HepG2 (cell line): ENCODE measurements at regions not wholly inside any gene's neighbourhood (a gene's known extent, or its start where the extent isn't known, plus 50 kb on each side); places are given as distances from the start of the nearest gene placed in this dataset.

Source experiments
- EZH2 ChIP-seq: conservative IDR thresholded peaks from 2 replicates; pipeline ENCODE4 v1.6.1; 2012; ENCODE audit warnings: mild to moderate bottlenecking, low read depth, low read length, moderate library complexity
- KLF9 ChIP-seq: IDR thresholded peaks from 2 replicates; pipeline ENCODE4 v1.6.1; 2016; ENCODE audit warnings: low read depth
- MAFK ChIP-seq, 2 experiments: IDR thresholded peaks in 1 of 2; conservative IDR thresholded peaks in 1 of 2; 2 replicates each; pipeline ENCODE4 v1.6.1; 2011; ENCODE audit warnings: improper control_type of control experiment in 2 of 2, low read length in 2 of 2
- RAD51 ChIP-seq: fragments of 450-650 bp; IDR thresholded peaks from 2 replicates; pipeline ENCODE4 v1.6.1; 2016; ENCODE audit warnings: borderline replicate concordance
- SETDB1 ChIP-seq: sonication (generic); formaldehyde crosslinking; IDR thresholded peaks from 2 replicates; pipeline ENCODE4 v1.5.1; 2020; ENCODE audit warnings: missing genetic modification reagents, mild to moderate bottlenecking, borderline replicate concordance
- SPEN ChIP-seq: sonication (generic); formaldehyde crosslinking; IDR thresholded peaks from 2 replicates; pipeline ENCODE4 v1.5.1; 2020; ENCODE audit warnings: low read depth, mild to moderate bottlenecking, missing genetic modification reagents
- TAF1 ChIP-seq: sonication (generic); formaldehyde crosslinking; IDR thresholded peaks from 2 replicates; pipeline ENCODE4 v1.4.0; 2020; ENCODE audit warnings: missing genetic modification reagents
- ZNF34 ChIP-seq: sonication (generic); formaldehyde crosslinking; IDR thresholded peaks from 2 replicates; pipeline ENCODE4 v1.4.0; 2020; ENCODE audit warnings: mild to moderate bottlenecking, missing genetic modification reagents, borderline replicate concordance
- ZNF569 ChIP-seq: sonication (generic); formaldehyde crosslinking; IDR thresholded peaks from 2 replicates; pipeline ENCODE4 v1.5.0; 2020; ENCODE audit warnings: mild to moderate bottlenecking, missing genetic modification reagents, moderate library complexity, borderline replicate concordance
- TF ChIP-seq, protein P1 (sequence below), 2 experiments: IDR thresholded peaks; 2 replicates each; pipeline ENCODE4 v1.6.1; 2011 to 2012; ENCODE audit warnings: low read length in 2 of 2, borderline replicate concordance in 1 of 2, low read depth in 1 of 2, mild to moderate bottlenecking in 1 of 2, moderate library complexity in 1 of 2
- TF ChIP-seq, protein P2 (sequence below): sonication (generic); formaldehyde crosslinking; IDR thresholded peaks from 2 replicates; pipeline ENCODE4 v1.4.0; 2020; ENCODE audit warnings: mild to moderate bottlenecking, missing genetic modification reagents
- TF ChIP-seq, protein P3 (sequence below): sonication (generic); formaldehyde crosslinking; IDR thresholded peaks from 2 replicates; pipeline ENCODE4 v1.5.0; 2020; ENCODE audit warnings: mild to moderate bottlenecking, missing genetic modification reagents, moderate library complexity
- TF ChIP-seq, protein P4 (sequence below): IDR thresholded peaks from 2 replicates; pipeline ENCODE4 v1.4.0; 2020; ENCODE audit warnings: mild to moderate bottlenecking, missing genetic modification reagents
- TF ChIP-seq, protein P5 (sequence below): sonication (generic); IDR thresholded peaks from 2 replicates; pipeline ENCODE4 v1.6.1; 2016; ENCODE audit warnings: low read depth, borderline replicate concordance

DNA sequence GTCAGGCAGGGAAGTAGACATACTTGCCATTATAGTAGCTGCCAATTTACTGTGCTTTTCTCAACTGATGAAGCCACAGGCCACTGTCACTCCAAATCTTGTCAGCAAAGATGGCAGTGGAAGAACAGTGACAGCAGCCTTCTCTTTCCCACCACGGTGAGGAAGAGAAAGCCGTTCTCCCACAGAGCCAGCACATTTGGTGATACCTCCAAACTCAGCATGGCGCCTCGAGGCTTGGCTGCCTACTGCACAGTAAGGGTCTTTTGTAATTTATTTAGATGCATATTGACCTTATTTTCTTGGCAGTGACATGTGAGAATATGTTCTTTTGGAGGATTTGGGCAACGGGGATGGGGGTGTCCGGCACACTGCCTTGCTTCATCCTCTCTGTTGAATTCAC is 117.2 kb upstream of the CDH20 start:
- TF ChIP-seq RAD51 (no peak), MAFK (conservative IDR thresholded peaks at IDR 0.05 in 1 of 2, IDR thresholded peaks at IDR 0.05 in 1 of 2; ENCODE audit: low read length in 2 of 2) (no peak), TAF1 (CRISPR knock-in tag) (no peak), ZNF569 (no peak), EZH2 (no peak), SETDB1 (no peak), ZNF34 (CRISPR knock-in tag) (no peak), KLF9 (CRISPR knock-in tag) (no peak), SPEN (CRISPR knock-in tag) (no peak)
- TF ChIP-seq, protein P1, sequence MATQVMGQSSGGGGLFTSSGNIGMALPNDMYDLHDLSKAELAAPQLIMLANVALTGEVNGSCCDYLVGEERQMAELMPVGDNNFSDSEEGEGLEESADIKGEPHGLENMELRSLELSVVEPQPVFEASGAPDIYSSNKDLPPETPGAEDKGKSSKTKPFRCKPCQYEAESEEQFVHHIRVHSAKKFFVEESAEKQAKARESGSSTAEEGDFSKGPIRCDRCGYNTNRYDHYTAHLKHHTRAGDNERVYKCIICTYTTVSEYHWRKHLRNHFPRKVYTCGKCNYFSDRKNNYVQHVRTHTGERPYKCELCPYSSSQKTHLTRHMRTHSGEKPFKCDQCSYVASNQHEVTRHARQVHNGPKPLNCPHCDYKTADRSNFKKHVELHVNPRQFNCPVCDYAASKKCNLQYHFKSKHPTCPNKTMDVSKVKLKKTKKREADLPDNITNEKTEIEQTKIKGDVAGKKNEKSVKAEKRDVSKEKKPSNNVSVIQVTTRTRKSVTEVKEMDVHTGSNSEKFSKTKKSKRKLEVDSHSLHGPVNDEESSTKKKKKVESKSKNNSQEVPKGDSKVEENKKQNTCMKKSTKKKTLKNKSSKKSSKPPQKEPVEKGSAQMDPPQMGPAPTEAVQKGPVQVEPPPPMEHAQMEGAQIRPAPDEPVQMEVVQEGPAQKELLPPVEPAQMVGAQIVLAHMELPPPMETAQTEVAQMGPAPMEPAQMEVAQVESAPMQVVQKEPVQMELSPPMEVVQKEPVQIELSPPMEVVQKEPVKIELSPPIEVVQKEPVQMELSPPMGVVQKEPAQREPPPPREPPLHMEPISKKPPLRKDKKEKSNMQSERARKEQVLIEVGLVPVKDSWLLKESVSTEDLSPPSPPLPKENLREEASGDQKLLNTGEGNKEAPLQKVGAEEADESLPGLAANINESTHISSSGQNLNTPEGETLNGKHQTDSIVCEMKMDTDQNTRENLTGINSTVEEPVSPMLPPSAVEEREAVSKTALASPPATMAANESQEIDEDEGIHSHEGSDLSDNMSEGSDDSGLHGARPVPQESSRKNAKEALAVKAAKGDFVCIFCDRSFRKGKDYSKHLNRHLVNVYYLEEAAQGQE (IDR thresholded peaks at IDR 0.05; ENCODE audit: borderline replicate concordance in 1 of 2, low read depth in 1 of 2, low read length in 2 of 2): no peak
- TF ChIP-seq, protein P2, sequence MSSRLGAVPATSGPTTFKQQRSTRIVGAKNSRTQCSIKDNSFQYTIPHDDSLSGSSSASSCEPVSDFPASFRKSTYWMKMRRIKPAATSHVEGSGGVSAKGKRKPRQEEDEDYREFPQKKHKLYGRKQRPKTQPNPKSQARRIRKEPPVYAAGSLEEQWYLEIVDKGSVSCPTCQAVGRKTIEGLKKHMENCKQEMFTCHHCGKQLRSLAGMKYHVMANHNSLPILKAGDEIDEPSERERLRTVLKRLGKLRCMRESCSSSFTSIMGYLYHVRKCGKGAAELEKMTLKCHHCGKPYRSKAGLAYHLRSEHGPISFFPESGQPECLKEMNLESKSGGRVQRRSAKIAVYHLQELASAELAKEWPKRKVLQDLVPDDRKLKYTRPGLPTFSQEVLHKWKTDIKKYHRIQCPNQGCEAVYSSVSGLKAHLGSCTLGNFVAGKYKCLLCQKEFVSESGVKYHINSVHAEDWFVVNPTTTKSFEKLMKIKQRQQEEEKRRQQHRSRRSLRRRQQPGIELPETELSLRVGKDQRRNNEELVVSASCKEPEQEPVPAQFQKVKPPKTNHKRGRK (CRISPR knock-in tag): no peak
- TF ChIP-seq, protein P3, sequence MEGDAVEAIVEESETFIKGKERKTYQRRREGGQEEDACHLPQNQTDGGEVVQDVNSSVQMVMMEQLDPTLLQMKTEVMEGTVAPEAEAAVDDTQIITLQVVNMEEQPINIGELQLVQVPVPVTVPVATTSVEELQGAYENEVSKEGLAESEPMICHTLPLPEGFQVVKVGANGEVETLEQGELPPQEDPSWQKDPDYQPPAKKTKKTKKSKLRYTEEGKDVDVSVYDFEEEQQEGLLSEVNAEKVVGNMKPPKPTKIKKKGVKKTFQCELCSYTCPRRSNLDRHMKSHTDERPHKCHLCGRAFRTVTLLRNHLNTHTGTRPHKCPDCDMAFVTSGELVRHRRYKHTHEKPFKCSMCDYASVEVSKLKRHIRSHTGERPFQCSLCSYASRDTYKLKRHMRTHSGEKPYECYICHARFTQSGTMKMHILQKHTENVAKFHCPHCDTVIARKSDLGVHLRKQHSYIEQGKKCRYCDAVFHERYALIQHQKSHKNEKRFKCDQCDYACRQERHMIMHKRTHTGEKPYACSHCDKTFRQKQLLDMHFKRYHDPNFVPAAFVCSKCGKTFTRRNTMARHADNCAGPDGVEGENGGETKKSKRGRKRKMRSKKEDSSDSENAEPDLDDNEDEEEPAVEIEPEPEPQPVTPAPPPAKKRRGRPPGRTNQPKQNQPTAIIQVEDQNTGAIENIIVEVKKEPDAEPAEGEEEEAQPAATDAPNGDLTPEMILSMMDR (CRISPR knock-in tag): no peak
- TF ChIP-seq, protein P4, sequence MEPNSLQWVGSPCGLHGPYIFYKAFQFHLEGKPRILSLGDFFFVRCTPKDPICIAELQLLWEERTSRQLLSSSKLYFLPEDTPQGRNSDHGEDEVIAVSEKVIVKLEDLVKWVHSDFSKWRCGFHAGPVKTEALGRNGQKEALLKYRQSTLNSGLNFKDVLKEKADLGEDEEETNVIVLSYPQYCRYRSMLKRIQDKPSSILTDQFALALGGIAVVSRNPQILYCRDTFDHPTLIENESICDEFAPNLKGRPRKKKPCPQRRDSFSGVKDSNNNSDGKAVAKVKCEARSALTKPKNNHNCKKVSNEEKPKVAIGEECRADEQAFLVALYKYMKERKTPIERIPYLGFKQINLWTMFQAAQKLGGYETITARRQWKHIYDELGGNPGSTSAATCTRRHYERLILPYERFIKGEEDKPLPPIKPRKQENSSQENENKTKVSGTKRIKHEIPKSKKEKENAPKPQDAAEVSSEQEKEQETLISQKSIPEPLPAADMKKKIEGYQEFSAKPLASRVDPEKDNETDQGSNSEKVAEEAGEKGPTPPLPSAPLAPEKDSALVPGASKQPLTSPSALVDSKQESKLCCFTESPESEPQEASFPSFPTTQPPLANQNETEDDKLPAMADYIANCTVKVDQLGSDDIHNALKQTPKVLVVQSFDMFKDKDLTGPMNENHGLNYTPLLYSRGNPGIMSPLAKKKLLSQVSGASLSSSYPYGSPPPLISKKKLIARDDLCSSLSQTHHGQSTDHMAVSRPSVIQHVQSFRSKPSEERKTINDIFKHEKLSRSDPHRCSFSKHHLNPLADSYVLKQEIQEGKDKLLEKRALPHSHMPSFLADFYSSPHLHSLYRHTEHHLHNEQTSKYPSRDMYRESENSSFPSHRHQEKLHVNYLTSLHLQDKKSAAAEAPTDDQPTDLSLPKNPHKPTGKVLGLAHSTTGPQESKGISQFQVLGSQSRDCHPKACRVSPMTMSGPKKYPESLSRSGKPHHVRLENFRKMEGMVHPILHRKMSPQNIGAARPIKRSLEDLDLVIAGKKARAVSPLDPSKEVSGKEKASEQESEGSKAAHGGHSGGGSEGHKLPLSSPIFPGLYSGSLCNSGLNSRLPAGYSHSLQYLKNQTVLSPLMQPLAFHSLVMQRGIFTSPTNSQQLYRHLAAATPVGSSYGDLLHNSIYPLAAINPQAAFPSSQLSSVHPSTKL: no peak
- TF ChIP-seq, protein P5, sequence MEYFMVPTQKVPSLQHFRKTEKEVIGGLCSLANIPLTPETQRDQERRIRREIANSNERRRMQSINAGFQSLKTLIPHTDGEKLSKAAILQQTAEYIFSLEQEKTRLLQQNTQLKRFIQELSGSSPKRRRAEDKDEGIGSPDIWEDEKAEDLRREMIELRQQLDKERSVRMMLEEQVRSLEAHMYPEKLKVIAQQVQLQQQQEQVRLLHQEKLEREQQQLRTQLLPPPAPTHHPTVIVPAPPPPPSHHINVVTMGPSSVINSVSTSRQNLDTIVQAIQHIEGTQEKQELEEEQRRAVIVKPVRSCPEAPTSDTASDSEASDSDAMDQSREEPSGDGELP: no peak
